ENCODE measurements at regions not wholly inside any gene's neighbourhood (a gene's known extent, or its start where the extent isn't known, plus 50 kb on each side); places are given as distances from the start of the nearest gene placed in this dataset.

GRCh38 chr5:63049935-63050334 lies 471.3 kb downstream of the LRRC70 start:
- Histone ChIP-seq H3K36me3 (replicated peaks in 1 of 2; ENCODE audit: insufficient read depth in 1 of 2, low read depth in 2 of 2) (no peaks in the 10 kb centered on the region), H3K9me3 (no peaks in the 10 kb centered on the region), H3K4me1 (peaks cover 5% of the 10 kb centered on the region), H3K27ac (no peak overlapping the region), H3K4me3 (no peak overlapping the region), H3K27me3 (no peaks in the 10 kb centered on the region)
- WGBS, 2 donors: 81 to 82% methylated on average over 1 of the region's 1 CpG
- intact Hi-C loops (cut with DNase I): no loop called here
- DNase-seq: no peak
- TF ChIP-seq CTCF (IDR thresholded peaks at IDR 0.05): no peak
- no peak for TF ChIP-seq POLR2A (IDR thresholded peaks at IDR 0.05)
- no peak for ATAC-seq

GRCh38 chr5:63043792-63044191 lies 465.2 kb downstream of the LRRC70 start:
- TF ChIP-seq CTCF (IDR thresholded peaks at IDR 0.05) (no peak), POLR2A (IDR thresholded peaks at IDR 0.05) (no peak)
- ATAC-seq: no peak
- no peak overlapping the region for H3K27ac ChIP-seq
- intact Hi-C loops (cut with DNase I): no loop called here
- no peak overlapping the region for H3K4me3 ChIP-seq
- H3K36me3 ChIP-seq (replicated peaks in 1 of 2; ENCODE audit: insufficient read depth in 1 of 2, low read depth in 2 of 2): no peaks in the 10 kb centered on the region
- DNase-seq: no peak
- no peaks in the 10 kb centered on the region for H3K9me3 ChIP-seq
- WGBS, 2 donors: 22 to 34% methylated on average over 2 of the region's 2 CpGs
- no peaks in the 10 kb centered on the region for H3K27me3 ChIP-seq
- no peaks in the 10 kb centered on the region for H3K4me1 ChIP-seq

DNA sequence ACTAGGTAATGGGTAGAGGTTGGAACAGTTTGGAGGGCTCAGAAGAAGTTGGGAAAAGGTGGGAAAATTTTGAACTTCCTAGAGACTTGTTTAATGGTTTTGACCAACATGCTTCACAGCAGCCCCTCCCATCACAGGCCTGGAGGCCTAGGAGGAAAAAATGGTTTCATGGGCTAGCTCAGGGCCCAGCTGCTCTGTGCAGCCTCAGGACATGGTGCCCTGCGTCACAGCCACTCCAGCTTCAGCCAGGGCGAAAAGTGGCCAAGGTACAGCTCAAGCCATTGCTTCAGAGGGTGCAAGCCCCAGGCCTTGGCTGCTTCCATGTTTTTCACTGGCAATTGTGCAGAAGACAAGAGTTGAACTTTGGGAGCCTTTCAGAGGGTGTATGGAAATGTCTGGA lies 453.7 kb downstream of the LRRC70 start:
- H3K27me3 ChIP-seq: no peaks in the 10 kb centered on the region
- WGBS, 2 donors: 55 to 60% methylated on average over 1 to 2 of the region's 2 CpGs
- peaks cover 0 to 18% (median 0%) of the 10 kb centered on the region in 3 donors for H3K9me3 ChIP-seq
- no peak overlapping the region for H3K27ac ChIP-seq
- intact Hi-C loops (cut with DNase I): no loop called here
- TF ChIP-seq POLR2A (IDR thresholded peaks at IDR 0.05) (no peak), CTCF (IDR thresholded peaks at IDR 0.05) (no peak)
- H3K36me3 ChIP-seq (replicated peaks in 1 of 2; ENCODE audit: insufficient read depth in 1 of 2, low read depth in 2 of 2): no peaks in the 10 kb centered on the region
- no peak overlapping the region for H3K4me3 ChIP-seq
- DNase-seq: no peak
- no peaks in the 10 kb centered on the region for H3K4me1 ChIP-seq
- no peak for ATAC-seq

DNA sequence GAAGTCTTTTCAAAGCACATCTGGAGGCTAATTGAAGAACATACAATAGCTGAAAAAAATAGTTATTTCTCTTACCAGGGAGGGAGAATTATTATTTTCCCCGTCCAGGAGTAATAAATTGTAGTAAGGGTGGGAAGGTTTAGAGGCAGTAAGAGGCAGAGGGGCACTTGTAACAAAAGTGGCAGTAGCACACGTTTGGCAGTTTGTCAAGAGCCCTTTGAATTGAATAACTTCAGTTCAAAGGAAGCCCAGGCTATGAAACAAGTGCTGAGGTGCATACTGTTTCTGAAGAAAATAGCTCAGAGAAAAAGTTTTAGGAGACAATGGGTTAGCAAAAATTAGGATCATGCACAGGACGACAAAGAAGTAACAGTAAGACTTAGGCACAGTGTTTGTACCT lies 451.3 kb downstream of the LRRC70 start:
- TF ChIP-seq POLR2A (IDR thresholded peaks at IDR 0.05): no peak
- TF ChIP-seq CTCF (IDR thresholded peaks at IDR 0.05): no peak
- H3K4me3 ChIP-seq: no peak overlapping the region
- intact Hi-C loops (cut with DNase I): no loop called here
- 14 to 19% methylated on average over 3 of the region's 3 CpGs for WGBS, 2 donors
- no peaks in the 10 kb centered on the region for H3K4me1 ChIP-seq
- DNase-seq (no peak), ATAC-seq (no peak)
- H3K27ac ChIP-seq: no peak overlapping the region
- H3K36me3 ChIP-seq (replicated peaks in 1 of 2; ENCODE audit: insufficient read depth in 1 of 2, low read depth in 2 of 2): no peaks in the 10 kb centered on the region
- no peaks in the 10 kb centered on the region for H3K27me3 ChIP-seq
- peaks cover 0 to 18% (median 0%) of the 10 kb centered on the region in 3 donors for H3K9me3 ChIP-seq

- no peaks in the 10 kb centered on the region for H3K36me3 ChIP-seq (replicated peaks in 1 of 2; ENCODE audit: insufficient read depth in 1 of 2, low read depth in 2 of 2)
Observed at GRCh38 chr5:63025679-63026078, 447.1 kb downstream of the LRRC70 start.

More at GRCh38 chr5:63025679-63026078, 447.1 kb downstream of the LRRC70 start:
- no peaks in the 10 kb centered on the region for H3K9me3 ChIP-seq
- no peak overlapping the region for H3K27ac ChIP-seq
- H3K27me3 ChIP-seq: no peaks in the 10 kb centered on the region
- no peak for TF ChIP-seq CTCF (IDR thresholded peaks at IDR 0.05)
- TF ChIP-seq POLR2A (IDR thresholded peaks at IDR 0.05): no peak
- 51 to 60% methylated on average over 3 of the region's 3 CpGs for WGBS, 2 donors
- H3K4me1 ChIP-seq: no peaks in the 10 kb centered on the region
- no peak overlapping the region for H3K4me3 ChIP-seq
- DNase-seq (no peak), ATAC-seq (no peak)
- intact Hi-C loops (cut with DNase I): no loop called here
